Endothelial cell of umbilical vein (primary cell): ENCODE measurements at regions not wholly inside any gene's neighbourhood (a gene's known extent, or its start where the extent isn't known, plus 50 kb on each side); places are given as distances from the start of the nearest gene placed in this dataset.

Experiments
- BruUV-seq: library from RNA; stranded (reverse); fragments of 400-500 nt; replicated peaks from 2 replicates; lab custom pipeline; 2021; lab: Mats Ljungman, UMichigan
- CTCF ChIA-PET: fragments of 300-600, 350-600 bp; sonication (Branson Sonifier 250); formaldehyde crosslinking; loops from one replicate; lab custom pipeline; 2021; ENCODE audit warnings: antibody characterized with exemption, inconsistent platforms; lab: Charles Lee
- POLR2A ChIA-PET: fragments of 300-600, 350-600 bp; sonication (Branson Sonifier 250); formaldehyde crosslinking; loops from one replicate; lab custom pipeline; 2021; ENCODE audit warnings: antibody characterized with exemption, inconsistent platforms; lab: Charles Lee
- DNase-seq: peaks from one replicate; pipeline ENCODE4 v3.0.0-alpha.2; 2011; ENCODE audit warnings: low read depth, low spot score
- FAIRE-seq: peaks from 2 replicates; lab custom pipeline; 2011; peaks lifted over from hg19 to GRCh38; lab: Jason Lieb, UNC
- H2AFZ ChIP-seq: 2 replicates; pipeline ENCODE4 v1.6.0; 2012; ENCODE audit warnings: low read depth, low read length, control low read depth, inconsistent platforms
- H3K27ac ChIP-seq: 2 replicates; pipeline ENCODE4 v1.5.1; 2011; ENCODE audit warnings: low read depth, mild to moderate bottlenecking, control low read depth, low read length, moderate library complexity; ENCODE audit not compliant: insufficient read depth
- H3K27me3 ChIP-seq, 2 experiments: 2 replicates each; pipeline versions ENCODE4 v1.6.0 to v1.6.1; 2011; ENCODE audit warnings: low read length in 2 of 2, mixed read lengths in 1 of 2; ENCODE audit not compliant: control insufficient read depth in 2 of 2, insufficient read depth in 2 of 2
- H3K36me3 ChIP-seq, 2 experiments: 2 replicates in 1 of 2; 3 replicates in 1 of 2; pipeline ENCODE4 v1.5.1; 2011; ENCODE audit warnings: low read length in 2 of 2, mild to moderate bottlenecking in 1 of 2, moderate library complexity in 1 of 2; ENCODE audit not compliant: control insufficient read depth in 2 of 2, insufficient read depth in 2 of 2; ENCODE audit errors: extremely low read depth in 1 of 2
- H3K4me1 ChIP-seq: 3 replicates; pipeline ENCODE4 v1.5.1; 2011; ENCODE audit warnings: mild to moderate bottlenecking, low read length; ENCODE audit not compliant: control insufficient read depth, insufficient read depth; ENCODE audit errors: extremely low read depth
- H3K4me2 ChIP-seq: 2 replicates; pipeline ENCODE4 v1.6.1; 2011; ENCODE audit warnings: low read length, control low read depth, mixed read lengths; ENCODE audit not compliant: insufficient read depth
- H3K4me3 ChIP-seq, 3 experiments: fragments of 200-600 bp in 1 of 3; sonication (generic), shearing (Covaris generic) in 1 of 3; replicated peaks in 1 of 3; 2 replicates each; pipeline ENCODE4 v1.5.1; 2011 to 2016; ENCODE audit warnings: control low read depth in 3 of 3, low read length in 3 of 3, mild to moderate bottlenecking in 2 of 3, inconsistent platforms in 1 of 3, low read depth in 1 of 3, moderate library complexity in 1 of 3; ENCODE audit not compliant: insufficient read depth in 1 of 3
- H3K79me2 ChIP-seq: 2 replicates; pipeline ENCODE4 v1.6.0; 2012; ENCODE audit warnings: low read length, inconsistent platforms; ENCODE audit not compliant: control insufficient read depth, insufficient read depth
- H3K9ac ChIP-seq: replicated peaks from 2 replicates; pipeline ENCODE3; 2011; ENCODE audit warnings: low read length, control low read depth; ENCODE audit not compliant: insufficient read depth; ENCODE audit errors: extremely low read depth
- H3K9me1 ChIP-seq: replicated peaks from 3 replicates; pipeline ENCODE4 v1.6.0; 2011; ENCODE audit warnings: mild to moderate bottlenecking, low read length; ENCODE audit not compliant: control insufficient read depth, insufficient read depth; ENCODE audit errors: extremely low read depth
- H3K9me3 ChIP-seq: replicated peaks from 2 replicates; pipeline ENCODE4 v1.5.1; 2012; ENCODE audit warnings: low read length, inconsistent platforms; ENCODE audit not compliant: control insufficient read depth, insufficient read depth
- H4K20me1 ChIP-seq: replicated peaks from 2 replicates; pipeline ENCODE3; 2011; ENCODE audit warnings: mild to moderate bottlenecking, low read length; ENCODE audit not compliant: control insufficient read depth, insufficient read depth; ENCODE audit errors: extremely low read depth
- EZH2 ChIP-seq: IDR thresholded peaks from 2 replicates; pipeline ENCODE4 v1.6.1; 2012; ENCODE audit warnings: borderline replicate concordance, low read depth, mild to moderate bottlenecking, moderate library complexity, low read length, inconsistent platforms; ENCODE audit not compliant: severe bottlenecking
- FOS ChIP-seq: IDR thresholded peaks from 2 replicates; pipeline ENCODE4 v1.6.1; 2011; ENCODE audit warnings: mild to moderate bottlenecking, low read length, moderate library complexity, borderline replicate concordance; ENCODE audit not compliant: insufficient read depth
- GATA2 ChIP-seq: IDR thresholded peaks from 2 replicates; pipeline ENCODE4 v1.7.0; 2011; ENCODE audit warnings: low read depth, mild to moderate bottlenecking, moderate library complexity, mixed read lengths, low read length; ENCODE audit not compliant: insufficient read length, insufficient read depth
- JUN ChIP-seq: IDR thresholded peaks from 2 replicates; pipeline ENCODE4 v1.6.1; 2011; ENCODE audit warnings: borderline replicate concordance, low read depth; ENCODE audit not compliant: insufficient read length, insufficient read depth
- MAX ChIP-seq: IDR thresholded peaks from 2 replicates; pipeline ENCODE4 v1.6.1; 2011; ENCODE audit not compliant: insufficient read depth, insufficient read length
- MYC ChIP-seq: IDR thresholded peaks from one replicate; pipeline ENCODE4 v1.6.1; 2011; ENCODE audit warnings: mild to moderate bottlenecking, low read depth, low read length
- POLR2A ChIP-seq: IDR thresholded peaks from 2 replicates; pipeline ENCODE4 v1.6.1; 2012; ENCODE audit warnings: low read depth, mild to moderate bottlenecking, control low read depth, low read length
- POLR2AphosphoS5 ChIP-seq: IDR thresholded peaks from 2 replicates; pipeline ENCODE4 v1.6.1; 2012; ENCODE audit warnings: low read depth, mild to moderate bottlenecking, control low read depth, low read length, moderate library complexity; ENCODE audit not compliant: insufficient read depth
- dilution Hi-C: fragments of 300-500 bp; cut with MboI; formaldehyde crosslinking; loops from one replicate; pipeline ENCODE4 v1.15.0; 2019; ENCODE audit warnings: low sequenced_read_pairs; ENCODE audit not compliant: extremely low pct_ligation_motif_present
- intact Hi-C: fragments of 100-400 bp; cut with micrococcal nuclease; formaldehyde crosslinking; loops from one replicate; pipeline ENCODE4 v1.10.0; 2022
- TF ChIP-seq, protein P1 (sequence below), 2 donors: IDR thresholded peaks; 1 replicate in 1 of 2; 2 replicates in 1 of 2; pipeline ENCODE4 v1.5.1; 2011; ENCODE audit warnings: low read length in 2 of 2, mild to moderate bottlenecking in 2 of 2, moderate library complexity in 2 of 2, control low read depth in 1 of 2, inconsistent platforms in 1 of 2, low read depth in 1 of 2; ENCODE audit not compliant: insufficient read depth in 1 of 2; ENCODE audit errors: extremely low read depth in 1 of 2

DNA sequence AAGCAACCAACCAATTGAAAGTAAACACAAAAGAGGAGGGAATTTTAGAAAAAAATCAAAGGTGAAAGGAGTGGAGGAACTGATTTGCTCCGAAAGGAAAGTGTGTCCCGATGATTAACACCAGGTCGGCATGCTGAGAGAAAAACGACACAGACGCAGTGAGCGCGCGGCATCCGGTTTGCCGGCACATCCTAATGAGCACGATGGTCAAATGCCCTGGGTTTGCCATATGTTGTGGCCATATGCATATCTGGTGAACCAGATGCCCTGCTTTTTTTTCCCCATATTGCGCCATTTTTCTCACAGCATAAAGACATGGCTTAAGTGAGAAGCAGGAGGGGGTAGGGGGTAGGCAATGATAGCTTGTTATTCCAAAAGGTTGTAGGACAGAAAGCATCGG, 626.7 kb downstream of the BCL11A start:
- Histone ChIP-seq H3K36me3 (no peaks in the 10 kb centered on the region), H3K4me1 (no peaks in the 10 kb centered on the region), H3K4me2 (no peak overlapping the region), H3K4me3 (no peak overlapping the region), H3K27ac (no peak overlapping the region), H3K9ac (no peak overlapping the region), H4K20me1 (no peaks in the 10 kb centered on the region), H3K9me3 (no peaks in the 10 kb centered on the region), H3K27me3 (no peaks in the 10 kb centered on the region), H3K9me1 (no peaks in the 10 kb centered on the region), H2AFZ (no peak overlapping the region), H3K79me2 (no peaks in the 10 kb centered on the region)
- ChIA-PET CTCF (no interaction called here), POLR2A (no interaction called here)
- dilution Hi-C loops (no loop called here), intact Hi-C loops (no loop called here)
- FAIRE-seq, result no peak
- DNase-seq, result no peak
- no TSS peak for BruUV-seq
- TF ChIP-seq POLR2A (no peak), FOS (no peak)

DNA sequence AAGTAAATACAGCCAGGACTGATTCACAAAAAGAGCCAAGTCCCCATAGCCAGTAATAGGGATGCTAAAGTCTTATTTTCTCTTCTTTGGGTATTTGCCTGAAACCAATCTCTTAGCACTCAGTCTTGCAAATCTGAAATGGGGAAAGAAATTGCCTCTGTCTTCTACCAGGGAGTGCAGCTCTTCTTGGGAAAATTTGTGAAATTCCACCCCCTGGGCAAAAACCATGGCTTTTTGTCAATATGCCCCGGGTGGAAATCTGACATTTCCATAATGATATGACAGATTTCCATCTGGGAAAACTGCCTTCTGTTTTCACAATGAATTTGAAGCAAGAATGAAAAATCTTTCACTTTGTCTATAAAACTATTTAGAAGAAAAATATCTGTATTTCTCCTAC, 628.1 kb downstream of the BCL11A start:
- no peaks in the 10 kb centered on the region for H4K20me1 ChIP-seq

More for the DNA sequence above, 628.1 kb downstream of the BCL11A start:
- Histone ChIP-seq H3K9me1 (no peaks in the 10 kb centered on the region), H3K9ac (no peak overlapping the region), H3K36me3 (no peaks in the 10 kb centered on the region), H3K4me1 (no peaks in the 10 kb centered on the region), H3K27ac (no peak overlapping the region), H3K4me2 (no peak overlapping the region), H3K9me3 (no peaks in the 10 kb centered on the region), H3K27me3 (no peaks in the 10 kb centered on the region), H3K4me3 (no peak overlapping the region), H3K79me2 (no peaks in the 10 kb centered on the region), H2AFZ (no peak overlapping the region)
- CTCF ChIA-PET, result no interaction called here
- no peak for FAIRE-seq
- POLR2A ChIA-PET, result no interaction called here
- dilution Hi-C loops (no loop called here), intact Hi-C loops (no loop called here)
- TF ChIP-seq, protein P1, sequence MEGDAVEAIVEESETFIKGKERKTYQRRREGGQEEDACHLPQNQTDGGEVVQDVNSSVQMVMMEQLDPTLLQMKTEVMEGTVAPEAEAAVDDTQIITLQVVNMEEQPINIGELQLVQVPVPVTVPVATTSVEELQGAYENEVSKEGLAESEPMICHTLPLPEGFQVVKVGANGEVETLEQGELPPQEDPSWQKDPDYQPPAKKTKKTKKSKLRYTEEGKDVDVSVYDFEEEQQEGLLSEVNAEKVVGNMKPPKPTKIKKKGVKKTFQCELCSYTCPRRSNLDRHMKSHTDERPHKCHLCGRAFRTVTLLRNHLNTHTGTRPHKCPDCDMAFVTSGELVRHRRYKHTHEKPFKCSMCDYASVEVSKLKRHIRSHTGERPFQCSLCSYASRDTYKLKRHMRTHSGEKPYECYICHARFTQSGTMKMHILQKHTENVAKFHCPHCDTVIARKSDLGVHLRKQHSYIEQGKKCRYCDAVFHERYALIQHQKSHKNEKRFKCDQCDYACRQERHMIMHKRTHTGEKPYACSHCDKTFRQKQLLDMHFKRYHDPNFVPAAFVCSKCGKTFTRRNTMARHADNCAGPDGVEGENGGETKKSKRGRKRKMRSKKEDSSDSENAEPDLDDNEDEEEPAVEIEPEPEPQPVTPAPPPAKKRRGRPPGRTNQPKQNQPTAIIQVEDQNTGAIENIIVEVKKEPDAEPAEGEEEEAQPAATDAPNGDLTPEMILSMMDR (IDR thresholded peaks at IDR 0.05; ENCODE audit: extremely low read depth in 1 of 2, insufficient read depth in 1 of 2, low read depth in 1 of 2, low read length in 2 of 2), result no peak
- TF ChIP-seq POLR2A, result no peak
- no peak for TF ChIP-seq FOS
- no peak for TF ChIP-seq POLR2AphosphoS5
- TF ChIP-seq JUN, result no peak
- TF ChIP-seq MYC, result no peak
- TF ChIP-seq GATA2, result no peak
- TF ChIP-seq MAX, result no peak
- TF ChIP-seq EZH2, result no peak
- no TSS peak for BruUV-seq
- DNase-seq, result no peak
